ENCODE measurements at regions not wholly inside any gene's neighbourhood (a gene's known extent, or its start where the extent isn't known, plus 50 kb on each side); places are given as distances from the start of the nearest gene placed in this dataset.
"Not testable (repeated sequence)": the region's sequence is repeated elsewhere in the genome, so short reads cannot be mapped to it uniquely, and the experiment has no call there.

GRCh38 chr6:168860987-168861386 lies 392.7 kb downstream of the THBS2 start:
- H3K4me3 ChIP-seq (ENCODE audit: low read length): no peak overlapping the region
- H3K27me3 ChIP-seq (ENCODE audit: insufficient read depth, low read length): no peaks in the 10 kb centered on the region
- H3K9ac ChIP-seq (ENCODE audit: low read depth, low read length): no peak overlapping the region
- WGBS: 94% methylated on average over 26 of the region's 26 CpGs
- H3K27ac ChIP-seq (ENCODE audit: low read depth, low read length): no peak overlapping the region
- H3K9me3 ChIP-seq (ENCODE audit: insufficient read depth, low read depth, low read length): no peaks in the 10 kb centered on the region
- H3K36me3 ChIP-seq (ENCODE audit: insufficient read depth, low read length): no peaks in the 10 kb centered on the region
- no peaks in the 10 kb centered on the region for H3K4me1 ChIP-seq (ENCODE audit: insufficient read depth, low read length)

- Histone ChIP-seq H3K36me3 (ENCODE audit: insufficient read depth, low read length) (no peaks in the 10 kb centered on the region), H3K4me3 (ENCODE audit: low read length) (no peak overlapping the region), H3K27ac (ENCODE audit: low read depth, low read length) (no peak overlapping the region), H3K4me1 (ENCODE audit: insufficient read depth, low read length) (no peaks in the 10 kb centered on the region), H3K9ac (ENCODE audit: low read depth, low read length) (no peak overlapping the region), H3K27me3 (ENCODE audit: insufficient read depth, low read length) (no peaks in the 10 kb centered on the region), H3K9me3 (ENCODE audit: insufficient read depth, low read depth, low read length) (no peaks in the 10 kb centered on the region)
- WGBS: 96% methylated on average over 16 of the region's 16 CpGs
Measured at GRCh38 chr6:168860341-168860740, 393.3 kb downstream of the THBS2 start.

- Histone ChIP-seq H3K9ac (ENCODE audit: low read depth, low read length) (no peak overlapping the region), H3K4me3 (ENCODE audit: low read length) (no peak overlapping the region), H3K27me3 (ENCODE audit: insufficient read depth, low read length) (no peaks in the 10 kb centered on the region), H3K27ac (ENCODE audit: low read depth, low read length) (no peak overlapping the region), H3K36me3 (ENCODE audit: insufficient read depth, low read length) (no peaks in the 10 kb centered on the region), H3K4me1 (ENCODE audit: insufficient read depth, low read length) (no peaks in the 10 kb centered on the region), H3K9me3 (ENCODE audit: insufficient read depth, low read depth, low read length) (no peaks in the 10 kb centered on the region)
- 98% methylated on average over 3 of the region's 3 CpGs for WGBS
Measured at GRCh38 chr6:168858926-168859325, 394.7 kb downstream of the THBS2 start.

GRCh38 chr6:168856914-168857313 lies 396.7 kb downstream of the THBS2 start:
- Histone ChIP-seq H3K36me3 (ENCODE audit: insufficient read depth, low read length) (no peaks in the 10 kb centered on the region), H3K27me3 (ENCODE audit: insufficient read depth, low read length) (no peaks in the 10 kb centered on the region)
- WGBS: 79% methylated on average over 7 of the region's 7 CpGs

GRCh38 chr6:168852376-168852884 lies 401.2 kb downstream of the THBS2 start:
- Histone ChIP-seq H3K9me3 (ENCODE audit: insufficient read depth, low read depth, low read length) (0 out of 2 replicates have a peak, but pooled peaks cover 2% of the 10 kb centered on the region), H3K9ac (ENCODE audit: low read depth, low read length) (no peak overlapping the region), H3K4me1 (ENCODE audit: insufficient read depth, low read length) (no peaks in the 10 kb centered on the region), H3K36me3 (ENCODE audit: insufficient read depth, low read length) (no peaks in the 10 kb centered on the region), H3K4me3 (ENCODE audit: low read length) (no peak overlapping the region), H3K27ac (ENCODE audit: low read depth, low read length) (no peak overlapping the region), H3K27me3 (ENCODE audit: insufficient read depth, low read length) (no peaks in the 10 kb centered on the region)
- WGBS: 96% methylated on average over 11 of the region's 12 CpGs

More at GRCh38 chr6:168856914-168857313, 396.7 kb downstream of the THBS2 start:
- Histone ChIP-seq H3K9ac (ENCODE audit: low read depth, low read length) (no peak overlapping the region), H3K9me3 (ENCODE audit: insufficient read depth, low read depth, low read length) (no peaks in the 10 kb centered on the region), H3K4me3 (ENCODE audit: low read length) (no peak overlapping the region), H3K4me1 (ENCODE audit: insufficient read depth, low read length) (no peaks in the 10 kb centered on the region), H3K27ac (ENCODE audit: low read depth, low read length) (no peak overlapping the region)

GRCh38 chr6:168851460-168852375 lies 401.9 kb downstream of the THBS2 start:
- Histone ChIP-seq H3K36me3 (ENCODE audit: insufficient read depth, low read length) (no peaks in the 10 kb centered on the region), H3K27ac (ENCODE audit: low read depth, low read length) (no peak overlapping the region), H3K9ac (ENCODE audit: low read depth, low read length) (no peak overlapping the region), H3K4me1 (ENCODE audit: insufficient read depth, low read length) (no peaks in the 10 kb centered on the region), H3K27me3 (ENCODE audit: insufficient read depth, low read length) (no peaks in the 10 kb centered on the region), H3K4me3 (ENCODE audit: low read length) (no peak overlapping the region), H3K9me3 (ENCODE audit: insufficient read depth, low read depth, low read length) (0 out of 2 replicates have a peak, but pooled peaks cover 2% of the 10 kb centered on the region)
- 94% methylated on average over 11 of the region's 11 CpGs for WGBS

GRCh38 chr6:168850027-168850736 lies 403.5 kb downstream of the THBS2 start:
- H3K9ac ChIP-seq (ENCODE audit: low read depth, low read length); H3K4me1 ChIP-seq (ENCODE audit: insufficient read depth, low read length); H3K27ac ChIP-seq (ENCODE audit: low read depth, low read length); H3K36me3 ChIP-seq (ENCODE audit: insufficient read depth, low read length); H3K4me3 ChIP-seq (ENCODE audit: low read length); H3K9me3 ChIP-seq (ENCODE audit: insufficient read depth, low read depth, low read length); H3K27me3 ChIP-seq (ENCODE audit: insufficient read depth, low read length): not testable (repeated sequence)
- 89% methylated on average over 24 of the region's 26 CpGs for WGBS

- H3K27me3 ChIP-seq (ENCODE audit: insufficient read depth, low read length): no peaks in the 10 kb centered on the region
- 94% methylated on average over 8 of the region's 8 CpGs for WGBS
- 0 out of 2 replicates have a peak, but pooled peaks cover 2% of the 10 kb centered on the region for H3K9me3 ChIP-seq (ENCODE audit: insufficient read depth, low read depth, low read length)
- H3K36me3 ChIP-seq (ENCODE audit: insufficient read depth, low read length): no peaks in the 10 kb centered on the region
- H3K9ac ChIP-seq (ENCODE audit: low read depth, low read length): no peak overlapping the region
- H3K4me3 ChIP-seq (ENCODE audit: low read length): no peak overlapping the region
- no peak overlapping the region for H3K27ac ChIP-seq (ENCODE audit: low read depth, low read length)
- no peaks in the 10 kb centered on the region for H3K4me1 ChIP-seq (ENCODE audit: insufficient read depth, low read length)
Measured at GRCh38 chr6:168849459-168849858, 404.2 kb downstream of the THBS2 start.

GRCh38 chr6:168848797-168849196 lies 404.8 kb downstream of the THBS2 start:
- no peaks in the 10 kb centered on the region for H3K27me3 ChIP-seq (ENCODE audit: insufficient read depth, low read length)
- H3K27ac ChIP-seq (ENCODE audit: low read depth, low read length): no peak overlapping the region
- no peaks in the 10 kb centered on the region for H3K36me3 ChIP-seq (ENCODE audit: insufficient read depth, low read length)
- H3K9ac ChIP-seq (ENCODE audit: low read depth, low read length): no peak overlapping the region
- 0 out of 2 replicates have a peak, but pooled peaks cover 2% of the 10 kb centered on the region for H3K9me3 ChIP-seq (ENCODE audit: insufficient read depth, low read depth, low read length)
- no peak overlapping the region for H3K4me3 ChIP-seq (ENCODE audit: low read length)
- 79% methylated on average over 6 of the region's 6 CpGs for WGBS
- no peaks in the 10 kb centered on the region for H3K4me1 ChIP-seq (ENCODE audit: insufficient read depth, low read length)

GRCh38 chr6:168844821-168845609 lies 404.0 kb downstream of the SMOC2 start:
- Histone ChIP-seq H3K9ac (ENCODE audit: low read depth, low read length) (no peak overlapping the region), H3K36me3 (ENCODE audit: insufficient read depth, low read length) (no peaks in the 10 kb centered on the region), H3K27ac (ENCODE audit: low read depth, low read length) (no peak overlapping the region), H3K4me3 (ENCODE audit: low read length) (no peak overlapping the region), H3K4me1 (ENCODE audit: insufficient read depth, low read length) (no peaks in the 10 kb centered on the region), H3K27me3 (ENCODE audit: insufficient read depth, low read length) (no peaks in the 10 kb centered on the region), H3K9me3 (ENCODE audit: insufficient read depth, low read depth, low read length) (0 out of 2 replicates have a peak, but pooled peaks cover 2% of the 10 kb centered on the region)
- WGBS: 89% methylated on average over 20 of the region's 20 CpGs

Data from HUES64 (cell line).